HL-60 (cell line): ENCODE measurements at regions not wholly inside any gene's neighbourhood (a gene's known extent, or its start where the extent isn't known, plus 50 kb on each side); places are given as distances from the start of the nearest gene placed in this dataset.

Experiments
- DNase-seq, 2 experiments: peaks; one replicate each; pipeline ENCODE4 v3.0.0-alpha.2; 2010 to 2020; ENCODE audit warnings: low read depth in 1 of 2, low spot score in 1 of 2
- H3K27ac ChIP-seq: fragments of 250-450 bp; sonication (Bioruptor Pico); replicated peaks from 2 replicates; pipeline ENCODE4 v1.5.1; 2020; ENCODE audit warnings: mild to moderate bottlenecking, moderate library complexity
- H3K27me3 ChIP-seq: fragments of 250-450 bp; sonication (Bioruptor Pico); 2 replicates; pipeline ENCODE4 v1.5.1; 2021; ENCODE audit warnings: mild to moderate bottlenecking, moderate library complexity; ENCODE audit not compliant: insufficient read depth, poor library complexity, severe bottlenecking
- H3K4me3 ChIP-seq: replicated peaks from 2 replicates; pipeline ENCODE4 v1.5.1; 2011; ENCODE audit warnings: mild to moderate bottlenecking, control low read depth, low read length; ENCODE audit not compliant: insufficient read depth
- GABPA ChIP-seq: IDR thresholded peaks from 2 replicates; pipeline ENCODE4 v1.6.1; 2012; ENCODE audit warnings: low read depth
- POLR2AphosphoS5 ChIP-seq: IDR thresholded peaks from 2 replicates; pipeline ENCODE4 v1.6.1; 2012; ENCODE audit warnings: low read depth
- REST ChIP-seq: IDR thresholded peaks from 2 replicates; pipeline ENCODE4 v1.6.1; 2012; ENCODE audit warnings: low read depth; ENCODE audit not compliant: insufficient replicate concordance
- SPI1 ChIP-seq: IDR thresholded peaks from 2 replicates; pipeline ENCODE4 v1.6.1; 2012; ENCODE audit warnings: low read depth, mild to moderate bottlenecking, borderline replicate concordance
- TF ChIP-seq, protein P1 (sequence below): IDR thresholded peaks from one replicate; pipeline ENCODE4 v1.5.1; 2011; ENCODE audit warnings: low read length, control low read depth, inconsistent platforms; ENCODE audit not compliant: insufficient read depth

DNA sequence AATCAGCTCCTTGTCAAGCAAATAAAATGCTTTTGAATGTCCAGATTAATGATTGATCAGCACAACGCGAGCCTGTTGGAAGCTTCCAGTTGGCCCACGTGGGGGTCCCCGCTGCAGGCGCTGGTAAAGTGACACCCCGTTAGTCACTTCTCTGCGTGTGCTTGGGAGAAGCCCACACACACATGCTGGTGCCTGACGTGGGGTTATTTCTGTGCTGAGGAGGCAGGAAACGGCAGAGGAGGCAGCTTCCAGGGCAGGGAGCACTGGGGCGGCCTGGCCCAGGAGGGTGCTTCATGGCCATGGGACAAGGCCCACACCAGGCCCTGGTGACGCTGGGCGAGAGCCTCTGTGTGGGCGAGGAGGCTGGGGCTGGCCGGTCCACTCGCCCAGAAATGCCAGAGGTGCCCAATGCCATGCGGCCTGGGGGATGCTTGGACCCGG lies 101.5 kb downstream of the KIF26A start:
- no peak for TF ChIP-seq SPI1
- TF ChIP-seq REST, result no peak
- TF ChIP-seq, protein P1, sequence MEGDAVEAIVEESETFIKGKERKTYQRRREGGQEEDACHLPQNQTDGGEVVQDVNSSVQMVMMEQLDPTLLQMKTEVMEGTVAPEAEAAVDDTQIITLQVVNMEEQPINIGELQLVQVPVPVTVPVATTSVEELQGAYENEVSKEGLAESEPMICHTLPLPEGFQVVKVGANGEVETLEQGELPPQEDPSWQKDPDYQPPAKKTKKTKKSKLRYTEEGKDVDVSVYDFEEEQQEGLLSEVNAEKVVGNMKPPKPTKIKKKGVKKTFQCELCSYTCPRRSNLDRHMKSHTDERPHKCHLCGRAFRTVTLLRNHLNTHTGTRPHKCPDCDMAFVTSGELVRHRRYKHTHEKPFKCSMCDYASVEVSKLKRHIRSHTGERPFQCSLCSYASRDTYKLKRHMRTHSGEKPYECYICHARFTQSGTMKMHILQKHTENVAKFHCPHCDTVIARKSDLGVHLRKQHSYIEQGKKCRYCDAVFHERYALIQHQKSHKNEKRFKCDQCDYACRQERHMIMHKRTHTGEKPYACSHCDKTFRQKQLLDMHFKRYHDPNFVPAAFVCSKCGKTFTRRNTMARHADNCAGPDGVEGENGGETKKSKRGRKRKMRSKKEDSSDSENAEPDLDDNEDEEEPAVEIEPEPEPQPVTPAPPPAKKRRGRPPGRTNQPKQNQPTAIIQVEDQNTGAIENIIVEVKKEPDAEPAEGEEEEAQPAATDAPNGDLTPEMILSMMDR, result no peak
- TF ChIP-seq POLR2AphosphoS5, result no peak
- TF ChIP-seq GABPA, result no peak
- Histone ChIP-seq H3K27me3 (no peaks in the 10 kb centered on the region), H3K4me3 (no peak overlapping the region), H3K27ac (no peak overlapping the region)
- DNase-seq, result no peak

DNA sequence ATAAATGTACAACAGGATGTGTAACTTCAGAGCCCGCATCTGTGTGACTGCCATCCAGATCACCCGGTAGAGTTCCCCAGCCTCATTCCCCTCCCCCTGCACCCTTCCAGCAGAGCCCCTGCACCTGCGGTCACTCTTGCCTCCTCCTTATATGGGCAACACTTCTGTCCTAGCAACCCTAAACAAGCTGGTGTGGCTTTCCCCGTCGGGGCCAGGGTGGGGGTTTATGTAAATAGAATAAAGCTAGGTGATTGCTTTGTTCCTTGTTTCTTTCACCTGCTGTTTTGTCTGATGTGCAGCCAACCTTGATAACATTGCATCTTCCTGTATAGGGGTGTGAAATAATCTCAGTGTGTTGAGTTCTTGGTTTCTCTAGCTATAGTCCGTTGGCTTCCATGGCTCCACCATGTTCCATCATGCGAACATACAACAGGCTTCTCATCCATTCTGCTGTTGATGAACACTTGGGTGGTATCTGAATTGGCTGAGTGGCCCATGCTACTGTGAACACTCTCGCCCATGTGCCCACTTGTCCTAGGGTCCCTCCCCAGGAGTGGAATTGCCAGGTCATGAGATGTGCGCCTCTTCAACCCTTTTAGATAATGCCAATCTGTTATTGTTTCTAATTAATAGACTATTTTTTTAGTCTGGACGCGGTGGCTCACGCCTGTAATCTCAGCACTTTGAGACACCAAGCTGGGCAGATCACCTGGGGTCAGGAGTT lies 102.2 kb downstream of the KIF26A start:
- H3K4me3 ChIP-seq, result no peak overlapping the region
- no peak for DNase-seq

DNA sequence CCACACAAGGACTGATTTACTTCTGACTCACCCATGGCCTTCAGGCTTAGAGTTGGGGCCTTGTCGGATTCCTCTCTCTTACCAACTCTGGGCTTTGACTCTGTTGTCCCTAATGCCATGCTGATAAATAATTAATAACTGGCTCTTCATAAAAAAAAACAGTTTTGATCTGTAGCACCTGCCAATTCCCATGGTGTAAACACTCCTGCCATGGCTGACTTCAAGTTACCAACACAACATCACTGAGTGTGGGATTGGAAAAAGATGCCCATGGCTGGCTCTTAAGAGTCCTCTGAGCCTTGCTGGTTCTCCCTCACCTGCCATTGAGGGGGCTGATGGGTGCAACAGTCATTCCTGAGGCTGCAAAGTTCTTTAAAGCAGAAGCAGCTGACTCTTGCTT lies 104.8 kb downstream of the KIF26A start:
- no peak for TF ChIP-seq POLR2AphosphoS5
- TF ChIP-seq GABPA, result no peak
- TF ChIP-seq, protein P1, result no peak
- no peak for TF ChIP-seq SPI1
- no peak for TF ChIP-seq REST
- H3K27me3 ChIP-seq, result no peaks in the 10 kb centered on the region
- no peak overlapping the region for H3K27ac ChIP-seq
- no peak for DNase-seq
- no peak overlapping the region for H3K4me3 ChIP-seq

More for the DNA sequence above, 102.2 kb downstream of the KIF26A start:
- TF ChIP-seq POLR2AphosphoS5, result no peak
- TF ChIP-seq GABPA, result no peak
- TF ChIP-seq, protein P1, result no peak
- TF ChIP-seq REST, result no peak
- TF ChIP-seq SPI1, result no peak
- Histone ChIP-seq H3K27ac (no peak overlapping the region), H3K27me3 (no peaks in the 10 kb centered on the region)
